GM18499 (cell line): ENCODE measurements at regions not wholly inside any gene's neighbourhood (a gene's known extent, or its start where the extent isn't known, plus 50 kb on each side); places are given as distances from the start of the nearest gene placed in this dataset.
"Not testable (repeated sequence)": the region's sequence is repeated elsewhere in the genome, so short reads cannot be mapped to it uniquely, and the experiment has no call there.

Source experiments
- ATAC-seq: cut with Tn5 transposase; IDR thresholded peaks from one replicate; pipeline ENCODE4 v1.9.1; 2021; ENCODE audit warnings: moderate number of reproducible peaks; ENCODE audit not compliant: insufficient read depth, unreplicated experiment

- ATAC-seq: no peak
Measured at GRCh38 chr6:76814496-76815458, 648.5 kb downstream of the HTR1B start.

GRCh38 chr6:76810286-76810685, 653.0 kb downstream of the HTR1B start:
- ATAC-seq: no peak

- ATAC-seq: no peak
Measured at GRCh38 chr6:76803038-76803580, 660.2 kb downstream of the HTR1B start.

GRCh38 chr6:76792394-76792793, 670.9 kb downstream of the HTR1B start:
- ATAC-seq: no peak

GRCh38 chr6:76790881-76791280, 672.4 kb downstream of the HTR1B start:
- ATAC-seq: no peak

GRCh38 chr6:76790045-76790796, 673.1 kb downstream of the HTR1B start:
- no peak for ATAC-seq

GRCh38 chr6:76789580-76789979, 673.7 kb downstream of the HTR1B start:
- no peak for ATAC-seq

- ATAC-seq: no peak
Measured at GRCh38 chr6:76788155-76788554, 675.1 kb downstream of the HTR1B start.

GRCh38 chr6:76779068-76779467, 684.2 kb downstream of the HTR1B start:
- peak; percentile 43 for ATAC-seq

GRCh38 chr6:76776876-76777275, 686.4 kb downstream of the HTR1B start:
- ATAC-seq: no peak

- ATAC-seq: no peak
Measured at GRCh38 chr6:76774781-76775384, 688.4 kb downstream of the HTR1B start.

- no peak for ATAC-seq
Measured at GRCh38 chr6:76772951-76773350, 690.3 kb downstream of the HTR1B start.

- ATAC-seq: no peak
Measured at GRCh38 chr6:76771059-76771634, 692.1 kb downstream of the HTR1B start.

- no peak for ATAC-seq
Measured at GRCh38 chr6:76770281-76770680, 693.0 kb downstream of the HTR1B start.

GRCh38 chr6:76768556-76768955, 694.7 kb downstream of the HTR1B start:
- ATAC-seq: no peak

- no peak for ATAC-seq
Measured at GRCh38 chr6:76764057-76764456, 691.6 kb upstream of the IMPG1 start.

- ATAC-seq: no peak
Measured at GRCh38 chr6:76752841-76753240, 680.4 kb upstream of the IMPG1 start.

GRCh38 chr6:76745388-76745787, 672.9 kb upstream of the IMPG1 start:
- not testable (repeated sequence) for ATAC-seq

- ATAC-seq: not testable (repeated sequence)
Measured at GRCh38 chr6:76744151-76744720, 671.8 kb upstream of the IMPG1 start.

GRCh38 chr6:76742919-76743318, 670.5 kb upstream of the IMPG1 start:
- no peak for ATAC-seq
